Activated T-cell treated with anti-CD3 and anti-CD28 coated beads for 1 hour (primary cell): ENCODE measurements at regions not wholly inside any gene's neighbourhood (a gene's known extent, or its start where the extent isn't known, plus 50 kb on each side); places are given as distances from the start of the nearest gene placed in this dataset.
"Not testable (repeated sequence)": the region's sequence is repeated elsewhere in the genome, so short reads cannot be mapped to it uniquely, and the experiment has no call there.

Source experiments
- DNase-seq: peaks from one replicate; pipeline ENCODE4 v3.0.0-alpha.2; 2020; ENCODE audit warnings: low read depth

GRCh38 chr14:25546826-25547225 lies 496.9 kb upstream of the STXBP6 start:
- no peak for DNase-seq

- DNase-seq = no peak
These were observed 488.0 kb upstream of the STXBP6 start for GRCh38 chr14:25537846-25538455.

- no peak for DNase-seq
These were observed 476.3 kb upstream of the STXBP6 start for GRCh38 chr14:25526290-25526689.

GRCh38 chr14:25522926-25523325 lies 473.0 kb upstream of the STXBP6 start:
- no peak for DNase-seq

- DNase-seq = no peak
These were observed 472.2 kb upstream of the STXBP6 start for GRCh38 chr14:25522116-25522515.

- DNase-seq = no peak
These were observed 471.7 kb upstream of the STXBP6 start for GRCh38 chr14:25521616-25522015.

GRCh38 chr14:25520821-25521220 lies 470.9 kb upstream of the STXBP6 start:
- DNase-seq = no peak

- no peak for DNase-seq
These were observed 468.4 kb upstream of the STXBP6 start for GRCh38 chr14:25518364-25518763.

GRCh38 chr14:25516838-25517237 lies 466.9 kb upstream of the STXBP6 start:
- DNase-seq = no peak

- DNase-seq = no peak
These were observed 458.9 kb upstream of the STXBP6 start for GRCh38 chr14:25508845-25509244.

- DNase-seq = no peak
These were observed 451.8 kb upstream of the STXBP6 start for GRCh38 chr14:25501749-25502148.

- DNase-seq = no peak
These were observed 439.0 kb upstream of the STXBP6 start for GRCh38 chr14:25488961-25489360.

GRCh38 chr14:25485381-25485780 lies 435.4 kb upstream of the STXBP6 start:
- no peak for DNase-seq

GRCh38 chr14:25484906-25485305 lies 435.0 kb upstream of the STXBP6 start:
- no peak for DNase-seq

- DNase-seq = no peak
These were observed 434.3 kb upstream of the STXBP6 start for GRCh38 chr14:25484235-25484634.

GRCh38 chr14:25477316-25478098 lies 427.6 kb upstream of the STXBP6 start:
- no peak for DNase-seq

GRCh38 chr14:25472700-25473099 lies 422.8 kb upstream of the STXBP6 start:
- no peak for DNase-seq

- no peak for DNase-seq
These were observed 414.8 kb upstream of the STXBP6 start for GRCh38 chr14:25464772-25465171.

- no peak for DNase-seq
These were observed 414.1 kb upstream of the STXBP6 start for GRCh38 chr14:25464078-25464477.

- no peak for DNase-seq
These were observed 413.5 kb upstream of the STXBP6 start for GRCh38 chr14:25463480-25463879.

- DNase-seq = no peak
These were observed 411.8 kb upstream of the STXBP6 start for GRCh38 chr14:25461780-25462179.

GRCh38 chr14:25444381-25444780 lies 394.4 kb upstream of the STXBP6 start:
- no peak for DNase-seq

- not testable (repeated sequence) for DNase-seq
These were observed 390.4 kb upstream of the STXBP6 start for GRCh38 chr14:25440382-25440781.

GRCh38 chr14:25436906-25437305 lies 387.0 kb upstream of the STXBP6 start:
- DNase-seq = no peak
